ENCODE measurements at regions not wholly inside any gene's neighbourhood (a gene's known extent, or its start where the extent isn't known, plus 50 kb on each side); places are given as distances from the start of the nearest gene placed in this dataset.

- CTCF ChIA-PET: no interaction called here
- POLR2A ChIA-PET: no interaction called here
- Mint-ChIP-seq H3K27ac (ENCODE audit: unreplicated experiment) (no peak overlapping the region), H3K9me3 (ENCODE audit: unreplicated experiment) (no peaks in the 10 kb centered on the region), H3K36me3 (ENCODE audit: insufficient read depth, unreplicated experiment) (no peaks in the 10 kb centered on the region), H3K4me3 (ENCODE audit: unreplicated experiment) (no peak overlapping the region), H3K4me1 (ENCODE audit: low read depth, unreplicated experiment) (peaks cover 7% of the 10 kb centered on the region), H3K27me3 (ENCODE audit: insufficient read depth, unreplicated experiment) (no peaks in the 10 kb centered on the region)
- BruUV-seq (replicated peaks): no TSS peak
- intact Hi-C loops (cut with micrococcal nuclease; ENCODE audit: unreplicated experiment): loop anchor here (10.0 kb wide), 1 partner anchor 194 kb away; no protein-coding TSS in a partner anchor
- TF ChIP-seq CTCF (IDR thresholded peaks at IDR 0.05; ENCODE audit: insufficient read depth in 1 of 2, low read depth in 1 of 2, low read length in 1 of 2, severe bottlenecking in 1 of 2, unreplicated experiment in 1 of 2): no peak
- Histone ChIP-seq H3K4me3 (ENCODE audit: low read depth, low read length) (no peak overlapping the region), H3K36me3 (ENCODE audit: control insufficient read depth, insufficient read depth, low read length) (no peaks in the 10 kb centered on the region), H3K27me3 (replicated peaks; ENCODE audit: control insufficient read depth, insufficient read depth, low read length) (no peaks in the 10 kb centered on the region), H3K9me3 (no peaks in the 10 kb centered on the region), H3K4me1 (no peaks in the 10 kb centered on the region)
- DNase-seq: no peak
These were observed 53.3 kb upstream of the ZBED3 start for GRCh38 chr5:77140350-77140749.

GRCh38 chr5:77139001-77139400, 51.9 kb upstream of the ZBED3 start:
- Histone ChIP-seq H3K4me3 (ENCODE audit: low read depth, low read length) (no peak overlapping the region), H3K9me3 (no peaks in the 10 kb centered on the region), H3K36me3 (ENCODE audit: control insufficient read depth, insufficient read depth, low read length) (no peaks in the 10 kb centered on the region), H3K4me1 (no peaks in the 10 kb centered on the region), H3K27me3 (replicated peaks; ENCODE audit: control insufficient read depth, insufficient read depth, low read length) (no peaks in the 10 kb centered on the region)
- peaks cover 2% of the 10 kb centered on the region for H3K4me1 Mint-ChIP-seq (ENCODE audit: low read depth, unreplicated experiment)
- intact Hi-C loops (cut with micrococcal nuclease; ENCODE audit: unreplicated experiment): no loop called here
- no peak for DNase-seq
- no peaks in the 10 kb centered on the region for H3K36me3 Mint-ChIP-seq (ENCODE audit: insufficient read depth, unreplicated experiment)
- H3K27me3 Mint-ChIP-seq (ENCODE audit: insufficient read depth, unreplicated experiment): no peaks in the 10 kb centered on the region
- BruUV-seq (replicated peaks): no TSS peak
- ChIA-PET POLR2A (no interaction called here), CTCF (no interaction called here)
- H3K9me3 Mint-ChIP-seq (ENCODE audit: unreplicated experiment): no peaks in the 10 kb centered on the region
- no peak for TF ChIP-seq CTCF (IDR thresholded peaks at IDR 0.05; ENCODE audit: insufficient read depth in 1 of 2, low read depth in 1 of 2, low read length in 1 of 2, severe bottlenecking in 1 of 2, unreplicated experiment in 1 of 2)
- no peak overlapping the region for H3K4me3 Mint-ChIP-seq (ENCODE audit: unreplicated experiment)
- no peak overlapping the region for H3K27ac Mint-ChIP-seq (ENCODE audit: unreplicated experiment)
